ENCODE measurements at regions not wholly inside any gene's neighbourhood (a gene's known extent, or its start where the extent isn't known, plus 50 kb on each side); places are given as distances from the start of the nearest gene placed in this dataset.

- DNase-seq = no peak
Measured at GRCh38 chr13:26989261-26989956, 182.2 kb downstream of the USP12 start.

- no peak for DNase-seq
Measured at GRCh38 chr13:26988059-26988769, 183.4 kb downstream of the USP12 start.

- DNase-seq = no peak
Measured at GRCh38 chr13:26987486-26988013, 184.1 kb downstream of the USP12 start.

GRCh38 chr13:26985285-26985878, 186.2 kb downstream of the USP12 start:
- peak; percentile 79 for DNase-seq

GRCh38 chr13:26984337-26984736, 187.3 kb downstream of the USP12 start:
- DNase-seq = no peak

GRCh38 chr13:26983543-26984320, 187.9 kb downstream of the USP12 start:
- no peak for DNase-seq

- DNase-seq = no peak
Measured at GRCh38 chr13:26980099-26981031, 191.2 kb downstream of the USP12 start.

GRCh38 chr13:26979334-26979733, 192.3 kb downstream of the USP12 start:
- DNase-seq = no peak

GRCh38 chr13:26978081-26978860, 193.3 kb downstream of the USP12 start:
- DNase-seq = no peak

GRCh38 chr13:26977541-26977940, 194.1 kb downstream of the USP12 start:
- DNase-seq = no peak

GRCh38 chr13:26976313-26976712, 195.3 kb downstream of the USP12 start:
- DNase-seq = no peak

- DNase-seq = no peak
Measured at GRCh38 chr13:26973946-26974345, 197.7 kb downstream of the USP12 start.

GRCh38 chr13:26973295-26973694, 198.3 kb downstream of the USP12 start:
- no peak for DNase-seq

GRCh38 chr13:26971990-26972887, 199.4 kb downstream of the USP12 start:
- DNase-seq = peak; percentile 11

- DNase-seq = no peak
Measured at GRCh38 chr13:26968431-26969341, 202.9 kb downstream of the USP12 start.

GRCh38 chr13:26967119-26968038, 204.2 kb downstream of the USP12 start:
- no peak for DNase-seq

GRCh38 chr13:26966701-26967080, 204.9 kb downstream of the USP12 start:
- DNase-seq = no peak
